ENCODE measurements at regions not wholly inside any gene's neighbourhood (a gene's known extent, or its start where the extent isn't known, plus 50 kb on each side); places are given as distances from the start of the nearest gene placed in this dataset.
"Not testable (repeated sequence)": the region's sequence is repeated elsewhere in the genome, so short reads cannot be mapped to it uniquely, and the experiment has no call there.

DNA sequence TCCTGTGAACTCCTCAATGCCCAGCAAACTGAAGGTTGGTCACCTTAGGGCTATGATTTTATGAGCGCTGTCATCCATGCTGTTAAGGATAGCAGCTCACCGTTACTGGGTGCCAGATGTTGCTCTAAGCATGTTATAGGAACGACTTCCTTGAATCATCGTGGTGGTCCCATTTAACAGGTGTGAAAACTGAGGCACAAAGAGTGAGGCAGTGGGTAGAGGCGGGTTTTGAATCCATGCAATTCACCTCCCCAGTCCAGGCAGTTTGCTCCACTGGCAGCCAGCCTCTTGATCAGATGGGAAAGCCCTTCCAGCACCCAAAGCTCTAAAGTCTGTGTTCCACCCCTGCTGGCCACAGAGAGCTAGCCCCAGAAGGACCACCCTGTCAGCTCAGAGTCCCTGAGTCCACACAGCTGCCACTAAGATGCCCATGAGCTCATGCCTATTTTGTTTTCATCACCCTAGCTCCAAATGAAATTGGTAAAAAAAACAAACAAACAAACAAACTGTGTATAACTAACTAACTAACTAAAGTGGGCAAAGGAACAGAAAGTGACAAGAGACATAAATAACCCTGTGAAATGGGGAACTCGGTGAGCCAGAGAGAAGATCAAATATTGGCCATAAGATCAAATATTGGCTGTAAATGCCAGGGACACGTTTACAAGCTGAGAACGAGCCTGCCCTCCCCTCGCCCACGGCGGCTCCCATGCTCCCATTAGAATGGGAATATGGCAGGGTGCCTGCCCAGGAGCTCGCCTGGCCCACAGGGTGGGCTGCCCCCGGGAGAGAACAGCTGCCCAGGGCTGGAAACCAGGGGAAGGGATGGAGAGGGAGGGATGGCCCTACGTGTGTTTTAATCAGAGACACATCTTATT lies 72.3 kb upstream of the RFLNA start:
- H3K27me3 ChIP-seq (ENCODE audit: insufficient read depth, low read length): peaks cover 5% of the 10 kb centered on the region; the same call in 1 of the 2 replicates
- intact Hi-C loops (cut with micrococcal nuclease): no loop called here
- H3K4me1 ChIP-seq (ENCODE audit: control insufficient read depth in 1 of 2, insufficient read depth in 2 of 2, low read length in 2 of 2): no peaks in the 10 kb centered on the region
- H3K9me3 ChIP-seq (ENCODE audit: control insufficient read depth in 1 of 2, insufficient read depth in 1 of 2, low read depth in 1 of 2, low read length in 2 of 2): no peaks in the 10 kb centered on the region
- H2AFZ ChIP-seq (ENCODE audit: low read depth, low read length, poor library complexity, severe bottlenecking): no peak overlapping the region
- no peaks in the 10 kb centered on the region for H3K9me2 ChIP-seq (ENCODE audit: insufficient read depth)
- no peaks in the 10 kb centered on the region for H3K36me3 ChIP-seq (ENCODE audit: control insufficient read depth in 1 of 2, insufficient read depth in 2 of 2, low read length in 2 of 2)
- CTCF ChIA-PET: no interaction called here
- H3K9ac ChIP-seq (ENCODE audit: low read length): no peak overlapping the region
- POLR2A ChIA-PET: no interaction called here
- RAD21 ChIA-PET (ENCODE audit: low non-redundant PET in 1 of 2, low total read pairs in 2 of 2, uncharacterized antibody in 2 of 2, unreplicated experiment in 2 of 2): interaction anchor here in 1 of 2 experiments (0.6 kb wide), 1 partner anchor 542 kb away, joined by 3 read pairs; no protein-coding TSS in a partner anchor
- BruUV-seq (replicated peaks): no TSS peak
- DNase-seq (ENCODE audit: low read depth, low spot score): no peak
- no peak overlapping the region for H3K4me3 ChIP-seq (replicated peaks in 1 of 2; ENCODE audit: low read depth in 1 of 2, low read length in 2 of 2)
- H3K4me2 ChIP-seq (ENCODE audit: low read length): no peak overlapping the region
- H4K20me1 ChIP-seq (ENCODE audit: insufficient read depth): no peaks in the 10 kb centered on the region
- H3K79me2 ChIP-seq (ENCODE audit: insufficient read depth, low read length): no peaks in the 10 kb centered on the region
- H3K27ac ChIP-seq (ENCODE audit: low read depth, low read length): no peak overlapping the region
- no peak for ATAC-seq
- TF ChIP-seq TCF7L2 (IDR thresholded peaks at IDR 0.05; ENCODE audit: borderline replicate concordance, extremely low read depth, insufficient read depth, insufficient read length) (no peak), FOSL1 (IDR thresholded peaks at IDR 0.05; ENCODE audit: low read depth) (no peak), SRF (IDR thresholded peaks at IDR 0.05; ENCODE audit: low read depth) (no peak), POLR2AphosphoS5 (IDR thresholded peaks at IDR 0.05; ENCODE audit: low read depth, low read length) (no peak), POLR2A (IDR thresholded peaks at IDR 0.05; ENCODE audit: borderline replicate concordance, extremely low read depth, insufficient read depth, insufficient read length) (no peak), CBX3 (IDR thresholded peaks at IDR 0.05; ENCODE audit: low read depth) (no peak)
- TF ChIP-seq, protein P1, sequence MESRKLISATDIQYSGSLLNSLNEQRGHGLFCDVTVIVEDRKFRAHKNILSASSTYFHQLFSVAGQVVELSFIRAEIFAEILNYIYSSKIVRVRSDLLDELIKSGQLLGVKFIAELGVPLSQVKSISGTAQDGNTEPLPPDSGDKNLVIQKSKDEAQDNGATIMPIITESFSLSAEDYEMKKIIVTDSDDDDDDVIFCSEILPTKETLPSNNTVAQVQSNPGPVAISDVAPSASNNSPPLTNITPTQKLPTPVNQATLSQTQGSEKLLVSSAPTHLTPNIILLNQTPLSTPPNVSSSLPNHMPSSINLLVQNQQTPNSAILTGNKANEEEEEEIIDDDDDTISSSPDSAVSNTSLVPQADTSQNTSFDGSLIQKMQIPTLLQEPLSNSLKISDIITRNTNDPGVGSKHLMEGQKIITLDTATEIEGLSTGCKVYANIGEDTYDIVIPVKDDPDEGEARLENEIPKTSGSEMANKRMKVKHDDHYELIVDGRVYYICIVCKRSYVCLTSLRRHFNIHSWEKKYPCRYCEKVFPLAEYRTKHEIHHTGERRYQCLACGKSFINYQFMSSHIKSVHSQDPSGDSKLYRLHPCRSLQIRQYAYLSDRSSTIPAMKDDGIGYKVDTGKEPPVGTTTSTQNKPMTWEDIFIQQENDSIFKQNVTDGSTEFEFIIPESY (IDR thresholded peaks at IDR 0.05; ENCODE audit: extremely low read depth, insufficient replicate concordance, low read length): no peak
- TF ChIP-seq, protein P2, sequence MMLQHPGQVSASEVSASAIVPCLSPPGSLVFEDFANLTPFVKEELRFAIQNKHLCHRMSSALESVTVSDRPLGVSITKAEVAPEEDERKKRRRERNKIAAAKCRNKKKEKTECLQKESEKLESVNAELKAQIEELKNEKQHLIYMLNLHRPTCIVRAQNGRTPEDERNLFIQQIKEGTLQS (IDR thresholded peaks at IDR 0.05): no peak

DNA sequence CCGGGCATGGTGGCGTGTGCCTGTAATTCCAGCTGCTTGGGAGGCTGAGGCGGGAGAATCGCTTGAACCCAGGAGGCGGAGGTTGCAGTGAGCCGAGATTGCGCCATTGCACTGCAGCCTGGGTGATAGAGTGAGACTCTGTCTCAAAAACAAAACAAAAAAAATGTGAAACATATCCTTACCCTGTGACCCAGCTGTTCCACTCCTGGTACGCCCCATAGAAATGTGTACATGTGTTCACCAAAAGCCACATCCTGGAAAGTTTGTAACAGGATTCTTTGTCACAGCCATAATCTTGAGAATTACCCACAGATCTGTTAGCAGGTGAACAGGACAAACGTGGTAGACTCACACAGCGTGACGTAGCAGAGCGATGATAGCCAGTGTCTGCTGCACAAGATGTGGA lies 71.2 kb upstream of the RFLNA start:
- H3K27ac ChIP-seq (ENCODE audit: low read depth, low read length); RAD21 ChIA-PET (ENCODE audit: low non-redundant PET in 1 of 2, low total read pairs in 2 of 2, uncharacterized antibody in 2 of 2, unreplicated experiment in 2 of 2); H2AFZ ChIP-seq (ENCODE audit: low read depth, low read length, poor library complexity, severe bottlenecking); H3K4me2 ChIP-seq (ENCODE audit: low read length); DNase-seq (ENCODE audit: low read depth, low spot score); BruUV-seq (replicated peaks); H3K27me3 ChIP-seq (ENCODE audit: insufficient read depth, low read length); H3K9ac ChIP-seq (ENCODE audit: low read length); H3K4me3 ChIP-seq (replicated peaks in 1 of 2; ENCODE audit: low read depth in 1 of 2, low read length in 2 of 2); H4K20me1 ChIP-seq (ENCODE audit: insufficient read depth); CTCF ChIA-PET; H3K9me3 ChIP-seq (ENCODE audit: control insufficient read depth in 1 of 2, insufficient read depth in 1 of 2, low read depth in 1 of 2, low read length in 2 of 2); H3K79me2 ChIP-seq (ENCODE audit: insufficient read depth, low read length); intact Hi-C loops (cut with micrococcal nuclease); H3K4me1 ChIP-seq (ENCODE audit: control insufficient read depth in 1 of 2, insufficient read depth in 2 of 2, low read length in 2 of 2); POLR2A ChIA-PET; H3K36me3 ChIP-seq (ENCODE audit: control insufficient read depth in 1 of 2, insufficient read depth in 2 of 2, low read length in 2 of 2); ATAC-seq; H3K9me2 ChIP-seq (ENCODE audit: insufficient read depth): not testable (repeated sequence)
